ENCODE measurements at regions not wholly inside any gene's neighbourhood (a gene's known extent, or its start where the extent isn't known, plus 50 kb on each side); places are given as distances from the start of the nearest gene placed in this dataset.

DNA sequence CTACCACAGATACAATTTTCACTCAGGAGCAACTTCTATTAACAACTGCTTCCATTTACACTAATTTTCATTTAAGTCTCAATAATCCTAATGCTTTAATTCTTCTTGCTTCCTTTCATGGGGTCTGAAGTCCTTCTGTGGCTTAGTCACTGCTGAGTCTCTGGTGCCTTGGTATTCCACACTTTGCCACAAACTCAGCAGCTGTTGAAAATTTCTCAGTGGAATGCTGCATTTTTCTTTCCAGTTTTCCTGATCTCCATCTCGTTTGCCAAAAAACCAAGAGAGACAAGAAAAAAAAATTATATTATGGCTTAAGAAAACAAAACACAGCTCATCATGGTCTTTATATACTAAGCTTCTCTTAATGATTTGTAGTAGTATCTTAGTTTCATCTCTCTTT lies 269.2 kb upstream of the AZI2 start:
- TF ChIP-seq EZH2 (IDR thresholded peaks at IDR 0.05; ENCODE audit: borderline replicate concordance, low read length) (no peak), CTCF (IDR thresholded peaks at IDR 0.05; ENCODE audit: low read length) (no peak)
